Cardiac fibroblast (primary cell): ENCODE measurements at regions not wholly inside any gene's neighbourhood (a gene's known extent, or its start where the extent isn't known, plus 50 kb on each side); places are given as distances from the start of the nearest gene placed in this dataset.
A peak's percentile ranks its signal among the peaks of the same experiment; 100 is the strongest.

Experiments
- DNase-seq, 2 donors: peaks; one replicate each; pipeline versions ENCODE4 v3.0.0 to v3.0.0-alpha.2; 2010; ENCODE audit warnings: low read depth in 2 of 2
- H3K4me3 ChIP-seq, 2 donors: replicated peaks in 1 of 2; 1 replicate in 1 of 2; 2 replicates in 1 of 2; pipeline ENCODE4 v1.5.1; 2011; ENCODE audit warnings: low read depth in 2 of 2, low read length in 2 of 2, mild to moderate bottlenecking in 2 of 2, moderate library complexity in 1 of 2
- TF ChIP-seq, protein P1 (sequence below): IDR thresholded peaks from one replicate; pipeline ENCODE4 v1.5.1; 2011; ENCODE audit warnings: low read depth, mild to moderate bottlenecking, low read length, inconsistent platforms

- DNase-seq = no peak
- TF ChIP-seq, protein P1, sequence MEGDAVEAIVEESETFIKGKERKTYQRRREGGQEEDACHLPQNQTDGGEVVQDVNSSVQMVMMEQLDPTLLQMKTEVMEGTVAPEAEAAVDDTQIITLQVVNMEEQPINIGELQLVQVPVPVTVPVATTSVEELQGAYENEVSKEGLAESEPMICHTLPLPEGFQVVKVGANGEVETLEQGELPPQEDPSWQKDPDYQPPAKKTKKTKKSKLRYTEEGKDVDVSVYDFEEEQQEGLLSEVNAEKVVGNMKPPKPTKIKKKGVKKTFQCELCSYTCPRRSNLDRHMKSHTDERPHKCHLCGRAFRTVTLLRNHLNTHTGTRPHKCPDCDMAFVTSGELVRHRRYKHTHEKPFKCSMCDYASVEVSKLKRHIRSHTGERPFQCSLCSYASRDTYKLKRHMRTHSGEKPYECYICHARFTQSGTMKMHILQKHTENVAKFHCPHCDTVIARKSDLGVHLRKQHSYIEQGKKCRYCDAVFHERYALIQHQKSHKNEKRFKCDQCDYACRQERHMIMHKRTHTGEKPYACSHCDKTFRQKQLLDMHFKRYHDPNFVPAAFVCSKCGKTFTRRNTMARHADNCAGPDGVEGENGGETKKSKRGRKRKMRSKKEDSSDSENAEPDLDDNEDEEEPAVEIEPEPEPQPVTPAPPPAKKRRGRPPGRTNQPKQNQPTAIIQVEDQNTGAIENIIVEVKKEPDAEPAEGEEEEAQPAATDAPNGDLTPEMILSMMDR = no peak
- H3K4me3 ChIP-seq = no peak overlapping the region
Observed at GRCh38 chr2:122747670-122748069, 992.2 kb downstream of the TSN start.

- TF ChIP-seq, protein P1 = no peak
- no peak overlapping the region for H3K4me3 ChIP-seq
- DNase-seq = peak; percentile 89 to 97
Observed at GRCh38 chr2:122748552-122749011, 993.1 kb downstream of the TSN start.

DNA sequence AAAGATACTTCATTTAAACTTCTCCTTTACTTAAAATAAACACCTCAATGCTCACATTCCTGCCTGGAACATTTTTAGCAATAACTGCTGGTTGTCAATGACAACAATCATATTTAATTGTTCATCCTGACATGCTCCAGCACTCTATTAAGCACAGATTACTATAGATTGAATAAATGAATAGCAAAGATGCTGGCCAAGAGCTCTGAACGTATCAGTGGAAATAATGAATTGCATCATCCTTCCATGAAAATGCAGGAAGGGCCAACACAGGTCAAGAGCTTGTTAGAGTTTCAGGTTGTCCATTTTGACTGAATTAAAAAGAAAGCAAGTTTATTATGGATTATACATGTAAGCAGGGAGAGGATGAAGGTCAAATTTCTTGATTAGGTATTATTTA is 994.0 kb downstream of the TSN start:
- TF ChIP-seq, protein P1 = no peak
- peak; percentile 22 to 77 for DNase-seq
- H3K4me3 ChIP-seq = no peak overlapping the region

- TF ChIP-seq, protein P1 = no peak
- H3K4me3 ChIP-seq = no peak overlapping the region
- DNase-seq = no peak
Observed at GRCh38 chr2:122750095-122750494, 994.6 kb downstream of the TSN start.

DNA sequence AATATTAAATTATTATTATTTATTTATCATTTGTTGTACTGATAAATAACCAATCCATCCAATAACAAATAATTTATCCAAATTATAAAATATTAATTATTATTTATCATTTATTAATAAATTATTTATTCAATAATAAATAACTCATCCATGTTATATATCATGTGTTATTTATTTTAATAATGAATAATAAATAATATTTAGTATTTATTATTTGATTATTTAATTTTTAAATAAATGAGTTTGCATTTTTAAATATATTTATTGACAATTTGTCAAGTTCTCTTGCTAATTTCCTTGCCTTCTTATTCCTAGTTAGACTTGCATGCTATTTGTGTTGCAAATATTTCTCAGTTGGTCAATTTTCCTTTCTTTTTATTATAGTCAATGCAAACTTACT is 995.4 kb downstream of the TSN start:
- TF ChIP-seq, protein P1 = no peak
- no peak for DNase-seq
- H3K4me3 ChIP-seq = no peak overlapping the region

- no peak overlapping the region for H3K4me3 ChIP-seq
- DNase-seq = no peak
- TF ChIP-seq, protein P1 = no peak
Observed at GRCh38 chr2:122753336-122753735, 997.9 kb downstream of the TSN start.

DNA sequence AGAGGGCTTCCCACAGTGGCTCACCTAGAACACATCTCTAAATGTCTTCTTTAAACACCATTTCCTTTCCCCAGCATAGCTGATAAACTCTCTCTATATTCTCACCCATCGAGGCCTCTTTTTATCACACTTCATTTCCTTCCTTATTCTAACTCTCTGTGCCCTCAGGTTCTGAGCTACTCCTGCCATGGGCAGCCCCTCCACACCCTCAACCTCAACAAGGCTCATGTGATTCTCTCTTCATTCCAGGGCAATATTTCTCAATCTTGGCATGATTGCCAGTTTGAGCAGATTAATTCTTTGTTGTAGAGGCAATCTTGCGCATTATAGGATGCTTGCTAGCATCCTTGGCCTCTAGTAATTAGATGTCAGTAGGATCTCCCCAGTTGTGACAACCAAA is 999.1 kb downstream of the TSN start:
- H3K4me3 ChIP-seq = no peak overlapping the region
- peak in 1 of 2 donors; percentile 49 for DNase-seq
- TF ChIP-seq, protein P1 = no peak
